Heart left ventricle (tissue), 16 donors: ENCODE measurements at regions not wholly inside any gene's neighbourhood (a gene's known extent, or its start where the extent isn't known, plus 50 kb on each side); places are given as distances from the start of the nearest gene placed in this dataset.

ENCODE experiments used
- ATAC-seq, 4 donors: fragments of 200-7000 bp; cut with Tn5 transposase; one replicate each; pipeline ENCODE4 v1.9.1; 2020 to 2022; ENCODE audit warnings: moderate library complexity in 4 of 4, mild to moderate bottlenecking in 3 of 4, moderate number of reproducible peaks in 1 of 4
- DNase-seq, 5 donors: peaks; one replicate each; pipeline ENCODE4 v3.0.0-alpha.2; 2020
- H3K27ac ChIP-seq, 12 donors: fragments of 200-600 bp; sonication (generic) in 4 of 12; one replicate each; pipeline versions ENCODE4 v1.5.0 to v1.8.0; 2016 to 2022; ENCODE audit warnings: mild to moderate bottlenecking in 2 of 12
- H3K27me3 ChIP-seq, 9 donors: fragments of 200-600 bp; sonication (generic) in 2 of 9; one replicate each; pipeline versions ENCODE4 v1.5.1 to v1.8.0; 2016 to 2022; ENCODE audit warnings: mild to moderate bottlenecking in 3 of 9
- H3K36me3 ChIP-seq, 9 donors: fragments of 200-600 bp; sonication (generic) in 2 of 9; one replicate each; pipeline versions ENCODE4 v1.5.0 to v1.8.0; 2018 to 2022; ENCODE audit warnings: mild to moderate bottlenecking in 2 of 9
- H3K4me1 ChIP-seq, 12 donors: fragments of 200-600 bp; sonication (generic) in 4 of 12; one replicate each; pipeline versions ENCODE4 v1.5.0 to v1.8.0; 2016 to 2022; ENCODE audit warnings: mild to moderate bottlenecking in 3 of 12
- H3K4me3 ChIP-seq, 12 donors: fragments of 200-600 bp; sonication (generic) in 4 of 12; one replicate each; pipeline versions ENCODE4 v1.5.0 to v1.8.0; 2017 to 2022; ENCODE audit warnings: mild to moderate bottlenecking in 9 of 12, moderate library complexity in 4 of 12
- H3K9me3 ChIP-seq, 12 donors: fragments of 200-600 bp; sonication (generic) in 4 of 12; one replicate each; pipeline versions ENCODE4 v1.5.0 to v1.8.0; 2016 to 2022; ENCODE audit warnings: mild to moderate bottlenecking in 1 of 12
- CTCF ChIP-seq, 12 donors: fragments of 200-600 bp; sonication (generic) in 4 of 12; IDR thresholded peaks; one replicate each; pipeline versions ENCODE4 v1.5.0 to v1.8.0; 2018 to 2022; ENCODE audit warnings: antibody characterized with exemption in 12 of 12, mild to moderate bottlenecking in 5 of 12
- POLR2A ChIP-seq, 2 donors: fragments of 450-650 bp; IDR thresholded peaks; one replicate each; pipeline ENCODE4 v1.6.1; 2017; ENCODE audit warnings: antibody characterized with exemption in 2 of 2, mild to moderate bottlenecking in 2 of 2, moderate library complexity in 2 of 2
- WGBS, 4 donors: extraction: QIAGEN DNeasy Blood & Tissue Kit in 2 of 4; methylation state at CpG; one replicate each; pipeline versions ENCODE4 v1.1.5 to v1.1.7; 2013 to 2018; 5-methylcytosine and 5-hydroxymethylcytosine counted together
- intact Hi-C, 10 donors: fragments of 100-400 bp; cut with DNase I; formaldehyde crosslinking; loops; one replicate each; pipeline versions ENCODE4 v1.11.1 to v1.14.2; 2022
- donor health status: ischemic (EF 13 %, LVEDD 7.1; RV severe dilation, severe dysfunction).
- donor health status: healthy with polysubstance abuse.
- donor health status: DM: no; HTN: yes; CAD: no.
- donor health status: DM: no; HTN: no; CAD: no.
- donor health status: ischemic (EF 25% LVEDD 6.9; RV normal size, moderate dysfunction).
- donor health status: ischemic (EF 25% LVEDD 5.7; RV mildly dilated, moderate dysfunction).
- donor health status: healthy.
- donor health status: DM: yes; HTN: yes; CAD: no.
- donor health status: ischemic (EF 35%, LVEDD 5.7; RV mildly dilated, moderate dysfunction).
- donor health status: nonischemic (EF 11% LVEDD 7.7; RV severe dilation, severe dysfunction).
- donor health status: DM: yes; HTN: yes; CAD: no.
- donor health status: PGD.
- donor health status: ischemic (EF 29% LVEDD 5.4; RV normal size, mild dysfunction).
- donor health status: nonischemic (EF 23%, LVEDD 6.1; RV moderate dilation, normal function).

GRCh38 chr3:193826159-193826795 lies 233.3 kb downstream of the OPA1 start:
- no peak overlapping the region for H3K27ac ChIP-seq
- peak in 1 of 5 donors; percentile 46 for DNase-seq
- ATAC-seq: peak in 2 of 4 donors; percentile 9 to 52
- H3K4me1 ChIP-seq: peaks cover 0 to 15% (median 0%) of the 10 kb centered on the region in 12 donors
- no peaks in the 10 kb centered on the region for H3K9me3 ChIP-seq
- WGBS, 4 donors: 79 to 87% (median 85%) methylated on average over 12 of the region's 12 CpGs
- no peak overlapping the region for H3K4me3 ChIP-seq
- no peaks in the 10 kb centered on the region for H3K36me3 ChIP-seq
- intact Hi-C loops: no loop called here
- no peak for TF ChIP-seq POLR2A (IDR thresholded peaks at IDR 0.05)
- TF ChIP-seq CTCF (IDR thresholded peaks at IDR 0.05): no peak
- H3K27me3 ChIP-seq: no peaks in the 10 kb centered on the region

GRCh38 chr3:193827040-193827669 lies 234.1 kb downstream of the OPA1 start:
- peaks cover 0 to 20% (median 1%) of the 10 kb centered on the region in 12 donors for H3K4me1 ChIP-seq
- no peak overlapping the region for H3K27ac ChIP-seq
- TF ChIP-seq CTCF (IDR thresholded peaks at IDR 0.05): no peak
- TF ChIP-seq POLR2A (IDR thresholded peaks at IDR 0.05): no peak
- H3K9me3 ChIP-seq: no peaks in the 10 kb centered on the region
- no peak for ATAC-seq
- DNase-seq: no peak
- intact Hi-C loops: no loop called here
- no peaks in the 10 kb centered on the region for H3K36me3 ChIP-seq
- H3K27me3 ChIP-seq: no peaks in the 10 kb centered on the region
- no peak overlapping the region for H3K4me3 ChIP-seq
- WGBS, 4 donors: 76 to 90% (median 86%) methylated on average over 7 of the region's 7 CpGs

- Histone ChIP-seq H3K27me3 (no peaks in the 10 kb centered on the region), H3K27ac (no peak overlapping the region), H3K9me3 (no peaks in the 10 kb centered on the region), H3K4me3 (no peak overlapping the region), H3K36me3 (no peaks in the 10 kb centered on the region), H3K4me1 (peaks cover 0 to 27% (median 3%) of the 10 kb centered on the region in 12 donors)
- TF ChIP-seq POLR2A (IDR thresholded peaks at IDR 0.05) (no peak), CTCF (IDR thresholded peaks at IDR 0.05) (no peak)
- intact Hi-C loops: no loop called here
- WGBS, 4 donors: 92 to 96% (median 92%) methylated on average over 2 of the region's 2 CpGs
- DNase-seq (no peak), ATAC-seq (no peak)
Measured at GRCh38 chr3:193827871-193828270, 234.9 kb downstream of the OPA1 start.

DNA sequence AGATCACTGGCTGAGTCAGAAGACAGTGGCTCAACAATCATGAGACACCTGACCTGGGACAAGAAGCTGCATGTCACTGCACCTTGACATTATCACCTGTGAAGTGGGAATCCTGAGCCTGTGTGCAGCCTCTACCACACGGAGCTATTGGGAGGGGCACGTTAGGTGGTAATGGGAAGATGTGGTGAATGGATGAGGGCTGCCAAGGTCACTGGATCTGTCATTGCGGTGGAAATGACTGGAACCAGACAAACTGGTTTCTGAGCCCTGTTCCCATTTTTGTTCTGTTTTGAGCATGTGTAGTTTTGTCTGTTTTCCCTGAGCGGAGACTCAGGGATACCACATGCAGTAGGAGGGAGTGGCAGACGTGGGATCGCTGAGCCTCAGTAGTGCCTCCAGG lies 235.5 kb downstream of the OPA1 start:
- no peak overlapping the region for H3K27ac ChIP-seq
- ATAC-seq (no peak), DNase-seq (no peak)
- H3K9me3 ChIP-seq: no peaks in the 10 kb centered on the region
- intact Hi-C loops: no loop called here
- no peaks in the 10 kb centered on the region for H3K36me3 ChIP-seq
- no peak overlapping the region for H3K4me3 ChIP-seq
- TF ChIP-seq POLR2A (IDR thresholded peaks at IDR 0.05): no peak
- TF ChIP-seq CTCF (IDR thresholded peaks at IDR 0.05): no peak
- H3K27me3 ChIP-seq: no peaks in the 10 kb centered on the region
- 94 to 96% (median 95%) methylated on average over 6 of the region's 6 CpGs for WGBS, 4 donors
- peaks cover 0 to 28% (median 6%) of the 10 kb centered on the region in 12 donors for H3K4me1 ChIP-seq
